Left ventricle myocardium inferior (tissue), 1 donor: ENCODE measurements at regions not wholly inside any gene's neighbourhood (a gene's known extent, or its start where the extent isn't known, plus 50 kb on each side); places are given as distances from the start of the nearest gene placed in this dataset.

Source experiments
- DNase-seq: peaks from one replicate; pipeline ENCODE4 v3.0.0-alpha.2; 2020
- H3K27ac ChIP-seq: fragments of 200-600 bp; replicated peaks from 2 replicates; pipeline ENCODE4 v1.8.0; 2021
- H3K27me3 ChIP-seq: fragments of 200-600 bp; 2 replicates; pipeline ENCODE4 v1.8.0; 2021; ENCODE audit warnings: low read depth
- H3K36me3 ChIP-seq: fragments of 200-600 bp; 2 replicates; pipeline ENCODE4 v1.8.0; 2021
- H3K4me1 ChIP-seq: fragments of 200-600 bp; 2 replicates; pipeline ENCODE4 v1.8.0; 2021
- H3K4me3 ChIP-seq: fragments of 200-600 bp; 2 replicates; pipeline ENCODE4 v1.8.0; 2021; ENCODE audit warnings: mild to moderate bottlenecking, moderate library complexity
- H3K9me3 ChIP-seq: fragments of 200-600 bp; replicated peaks from 2 replicates; pipeline ENCODE4 v1.8.0; 2021
- CTCF ChIP-seq: fragments of 200-600 bp; IDR thresholded peaks from 2 replicates; pipeline ENCODE4 v1.8.0; 2021; ENCODE audit warnings: antibody characterized with exemption, mild to moderate bottlenecking, borderline replicate concordance
- intact Hi-C: fragments of 100-400 bp; cut with micrococcal nuclease; formaldehyde crosslinking; loops from one replicate; pipeline ENCODE4 v1.11.0; 2022
- donor health status: DM: no; HTN: yes; CAD: no; lungs with severe emphysema.

- H3K27me3 ChIP-seq = no peaks in the 10 kb centered on the region
- no peaks in the 10 kb centered on the region for H3K9me3 ChIP-seq
- no peak for DNase-seq
Observed at GRCh38 chr9:14978022-14979000, 68.1 kb upstream of the FREM1 start.

GRCh38 chr9:14967450-14968321, 57.5 kb upstream of the FREM1 start:
- Histone ChIP-seq H3K4me1 (no peaks in the 10 kb centered on the region), H3K27ac (no peak overlapping the region), H3K27me3 (no peaks in the 10 kb centered on the region), H3K9me3 (peaks cover 4% of the 10 kb centered on the region), H3K4me3 (no peak overlapping the region), H3K36me3 (no peaks in the 10 kb centered on the region)
- DNase-seq = no peak
- no peak for TF ChIP-seq CTCF
- intact Hi-C loops = no loop called here

More at GRCh38 chr9:14978022-14979000, 68.1 kb upstream of the FREM1 start:
- intact Hi-C loops = no loop called here
- TF ChIP-seq CTCF = no peak
- Histone ChIP-seq H3K4me1 (no peaks in the 10 kb centered on the region), H3K36me3 (no peaks in the 10 kb centered on the region), H3K4me3 (no peak overlapping the region), H3K27ac (no peak overlapping the region)

GRCh38 chr9:14962193-14962882, 52.1 kb upstream of the FREM1 start:
- Histone ChIP-seq H3K4me1 (peaks cover 14% of the 10 kb centered on the region), H3K9me3 (no peaks in the 10 kb centered on the region), H3K27me3 (no peaks in the 10 kb centered on the region), H3K27ac (peak overlapping the region; percentile 30), H3K4me3 (no peak overlapping the region), H3K36me3 (no peaks in the 10 kb centered on the region)
- intact Hi-C loops = no loop called here
- DNase-seq = no peak
- no peak for TF ChIP-seq CTCF

GRCh38 chr9:14961372-14962068, 51.3 kb upstream of the FREM1 start:
- Histone ChIP-seq H3K27me3 (no peaks in the 10 kb centered on the region), H3K36me3 (no peaks in the 10 kb centered on the region), H3K27ac (peak overlapping the region; percentile 30), H3K9me3 (no peaks in the 10 kb centered on the region), H3K4me1 (peaks cover 14% of the 10 kb centered on the region), H3K4me3 (no peak overlapping the region)
- DNase-seq = no peak
- intact Hi-C loops = no loop called here
- TF ChIP-seq CTCF = no peak
